ENCODE measurements at regions not wholly inside any gene's neighbourhood (a gene's known extent, or its start where the extent isn't known, plus 50 kb on each side); places are given as distances from the start of the nearest gene placed in this dataset.

DNA sequence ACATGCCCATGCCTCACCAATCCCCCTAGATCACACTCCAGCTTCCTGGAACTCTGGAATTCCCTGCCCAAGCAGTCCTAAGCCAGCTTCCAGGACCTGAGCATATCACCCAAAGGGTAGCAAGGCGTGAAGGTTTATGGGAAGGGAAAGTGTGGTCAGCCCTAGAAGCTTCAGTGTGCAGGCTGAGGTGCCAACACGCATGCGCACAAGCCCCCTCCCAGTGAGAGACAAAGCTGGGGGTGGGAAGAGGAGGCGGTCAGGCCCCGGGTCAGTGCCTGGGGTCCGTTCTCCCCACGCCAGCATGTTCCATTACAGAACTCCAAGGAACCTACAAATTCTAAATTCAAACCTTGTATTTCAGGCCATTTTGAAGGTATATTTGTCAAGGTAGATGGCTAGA is 103.6 kb upstream of the C7orf33 start:
- TF ChIP-seq CTCF (IDR thresholded peaks at IDR 0.05; ENCODE audit: poor library complexity): no peak
- no peak for TF ChIP-seq EZH2 (IDR thresholded peaks at IDR 0.05; ENCODE audit: borderline replicate concordance)
- TF ChIP-seq EZH2phosphoT487 (IDR thresholded peaks at IDR 0.05; ENCODE audit: low read depth, severe bottlenecking, unreplicated experiment): no peak
